H1 (cell line): ENCODE measurements at regions not wholly inside any gene's neighbourhood (a gene's known extent, or its start where the extent isn't known, plus 50 kb on each side); places are given as distances from the start of the nearest gene placed in this dataset.

Experiments used
- CTCF ChIA-PET: fragments of 300-600 bp; sonication (Branson Sonifier 250); formaldehyde crosslinking; loops from one replicate; lab custom pipeline; 2021; ENCODE audit not compliant: partially characterized antibody; lab: Charles Lee
- POLR2A ChIA-PET: fragments of 300-600 bp; sonication (Branson Sonifier 250); formaldehyde crosslinking; loops from one replicate; lab custom pipeline; 2021; ENCODE audit warnings: inconsistent platforms; ENCODE audit not compliant: partially characterized antibody; lab: Charles Lee
- DNase-seq, 2 experiments: peaks; one replicate each; pipeline versions ENCODE4 v3.0.0 to v3.0.0-alpha.2; 2010 to 2022; ENCODE audit warnings: low spot score in 2 of 2, low read depth in 1 of 2, mixed read lengths in 1 of 2
- FAIRE-seq: peaks from 2 replicates; lab custom pipeline; 2011; peaks lifted over from hg19 to GRCh38; lab: Jason Lieb, UNC
- H2AFZ ChIP-seq: 2 replicates; pipeline ENCODE4 v1.8.1; 2012; ENCODE audit warnings: low read length, inconsistent platforms
- H2AK5ac ChIP-seq: 2 replicates; pipeline ENCODE4 v1.6.1; 2013; ENCODE audit warnings: low read depth, low read length
- H2BK120ac ChIP-seq: replicated peaks from 2 replicates; pipeline ENCODE3; 2013; ENCODE audit warnings: low read depth, low read length, inconsistent platforms
- H2BK12ac ChIP-seq: 2 replicates; pipeline ENCODE4 v1.6.1; 2013; ENCODE audit warnings: low read depth, low read length
- H2BK15ac ChIP-seq: 2 replicates; pipeline ENCODE4 v1.6.1; 2013; ENCODE audit warnings: low read length
- H2BK20ac ChIP-seq: 2 replicates; pipeline ENCODE4 v1.6.1; 2013; ENCODE audit warnings: low read length
- H2BK5ac ChIP-seq: 2 replicates; pipeline ENCODE4 v1.6.1; 2013; ENCODE audit warnings: low read depth, low read length
- H3K14ac ChIP-seq: 2 replicates; pipeline ENCODE4 v1.6.1; 2013; ENCODE audit warnings: inconsistent platforms; ENCODE audit not compliant: insufficient read length
- H3K18ac ChIP-seq: 2 replicates; pipeline ENCODE4 v1.6.1; 2013; ENCODE audit warnings: low read length; ENCODE audit errors: extremely low read depth
- H3K23ac ChIP-seq: 2 replicates; pipeline ENCODE4 v1.6.1; 2013; ENCODE audit warnings: inconsistent platforms; ENCODE audit not compliant: insufficient read length
- H3K23me2 ChIP-seq: 2 replicates; pipeline ENCODE4 v1.6.1; 2013; ENCODE audit warnings: low read depth, low read length
- H3K27ac ChIP-seq: 2 replicates; pipeline ENCODE4 v1.6.1; 2011; ENCODE audit warnings: low read depth, low read length, inconsistent platforms
- H3K27me3 ChIP-seq, 4 experiments: replicated peaks in 1 of 4; 1 replicate in 1 of 4; 2 replicates in 3 of 4; pipeline versions ENCODE4 v1.6.1 to v1.8.1; 2011 to 2013; ENCODE audit warnings: low read length in 3 of 4, mild to moderate bottlenecking in 3 of 4, inconsistent platforms in 2 of 4, mixed read lengths in 2 of 4, moderate library complexity in 1 of 4; ENCODE audit not compliant: control insufficient read depth in 3 of 4, insufficient read depth in 3 of 4; ENCODE audit errors: extremely low read depth in 1 of 4
- H3K36me3 ChIP-seq, 4 experiments: 2 replicates each; pipeline versions ENCODE4 v1.6.1 to v1.8.1; 2011 to 2013; ENCODE audit warnings: mild to moderate bottlenecking in 4 of 4, low read length in 3 of 4, moderate library complexity in 2 of 4, control low read depth in 1 of 4, inconsistent platforms in 1 of 4; ENCODE audit not compliant: insufficient read depth in 4 of 4, control insufficient read depth in 2 of 4
- H3K4ac ChIP-seq: replicated peaks from 2 replicates; pipeline ENCODE3; 2013; ENCODE audit warnings: low read length, low read depth, mixed read lengths, inconsistent platforms; ENCODE audit not compliant: insufficient read length
- H3K4me1 ChIP-seq, 4 experiments: replicated peaks in 1 of 4; 1 replicate in 1 of 4; 2 replicates in 3 of 4; pipeline versions ENCODE4 v1.6.1 to v1.8.1; 2011 to 2013; ENCODE audit warnings: low read length in 3 of 4, inconsistent platforms in 2 of 4, mixed read lengths in 1 of 4; ENCODE audit not compliant: insufficient read depth in 4 of 4, control insufficient read depth in 3 of 4
- H3K4me2 ChIP-seq, 2 experiments: 2 replicates each; pipeline versions ENCODE4 v1.6.1 to v1.8.1; 2011 to 2013; ENCODE audit warnings: low read depth in 2 of 2, low read length in 2 of 2, control low read depth in 1 of 2, inconsistent platforms in 1 of 2, mild to moderate bottlenecking in 1 of 2; ENCODE audit not compliant: insufficient read depth in 1 of 2
- H3K4me3 ChIP-seq, 4 experiments: fragments of 200-600, 300-600 bp in 1 of 4; sonication (generic), shearing (Covaris generic), sonication (Bioruptor Twin) in 1 of 4; 2 replicates each; pipeline versions ENCODE4 v1.5.1 to v1.8.1; 2011 to 2016; ENCODE audit warnings: low read length in 4 of 4, low read depth in 3 of 4, control low read depth in 2 of 4, inconsistent platforms in 2 of 4, mild to moderate bottlenecking in 2 of 4, mixed read lengths in 1 of 4, moderate library complexity in 1 of 4; ENCODE audit not compliant: insufficient read depth in 2 of 4; ENCODE audit errors: extremely low read depth in 1 of 4
- H3K56ac ChIP-seq: replicated peaks from 2 replicates; pipeline ENCODE3; 2013; ENCODE audit warnings: low read depth, mild to moderate bottlenecking, mixed read lengths, low read length, inconsistent platforms; ENCODE audit not compliant: insufficient read length
- H3K79me1 ChIP-seq: 2 replicates; pipeline ENCODE4 v1.6.1; 2013; ENCODE audit warnings: low read depth, low read length, control low read depth
- H3K79me2 ChIP-seq, 2 experiments: 2 replicates each; pipeline versions ENCODE4 v1.6.1 to v1.8.1; 2012 to 2013; ENCODE audit warnings: low read length in 2 of 2, mild to moderate bottlenecking in 2 of 2, inconsistent platforms in 1 of 2; ENCODE audit not compliant: insufficient read depth in 2 of 2, control insufficient read depth in 1 of 2
- H3K9ac ChIP-seq, 4 experiments: replicated peaks in 1 of 4; 1 replicate in 1 of 4; 2 replicates in 3 of 4; pipeline versions ENCODE4 v1.6.1 to v1.8.1; 2011 to 2013; ENCODE audit warnings: low read depth in 3 of 4, low read length in 3 of 4, control low read depth in 2 of 4, mild to moderate bottlenecking in 2 of 4, moderate library complexity in 2 of 4, inconsistent platforms in 1 of 4; ENCODE audit errors: extremely low read depth in 1 of 4
- H3K9me3 ChIP-seq, 2 experiments: 2 replicates each; pipeline versions ENCODE4 v1.6.1 to v1.8.1; 2012 to 2013; ENCODE audit warnings: mild to moderate bottlenecking in 2 of 2, moderate library complexity in 2 of 2, control low read depth in 1 of 2, inconsistent platforms in 1 of 2, low read depth in 1 of 2, low read length in 1 of 2, mixed read lengths in 1 of 2; ENCODE audit not compliant: insufficient read depth in 2 of 2
- H4K20me1 ChIP-seq, 2 experiments: replicated peaks in 1 of 2; 2 replicates each; pipeline versions ENCODE3 to v1.8.1; 2011 to 2013; ENCODE audit warnings: inconsistent platforms in 2 of 2, low read length in 2 of 2, mild to moderate bottlenecking in 1 of 2; ENCODE audit not compliant: insufficient read depth in 2 of 2, control insufficient read depth in 1 of 2
- H4K5ac ChIP-seq: 2 replicates; pipeline ENCODE4 v1.6.1; 2013; ENCODE audit warnings: low read length, low read depth, mixed read lengths, inconsistent platforms; ENCODE audit not compliant: insufficient read length
- H4K8ac ChIP-seq: 2 replicates; pipeline ENCODE4 v1.8.0; 2013; ENCODE audit warnings: mild to moderate bottlenecking, moderate library complexity, low read length, inconsistent platforms; ENCODE audit not compliant: insufficient read depth; ENCODE audit errors: extremely low read depth
- H4K91ac ChIP-seq: replicated peaks from 2 replicates; pipeline ENCODE3; 2013; ENCODE audit warnings: low read length, mixed read lengths, inconsistent platforms; ENCODE audit not compliant: insufficient read length
- BRCA1 ChIP-seq: IDR thresholded peaks from 2 replicates; pipeline ENCODE4 v1.6.1; 2012; ENCODE audit warnings: low read depth, low read length, improper control_type of control experiment
- CBX8 ChIP-seq: fragments of 300-800, 300-1000 bp; sonication (generic); IDR thresholded peaks from 2 replicates; pipeline ENCODE4 v1.7.1; 2016; ENCODE audit warnings: low read depth, low read length, borderline replicate concordance
- CHD1 ChIP-seq: IDR thresholded peaks from 2 replicates; pipeline ENCODE4 v1.6.1; 2012; ENCODE audit warnings: low read depth, low read length, improper control_type of control experiment
- EGR1 ChIP-seq: IDR thresholded peaks from 2 replicates; pipeline ENCODE4 v1.6.1; 2011; ENCODE audit warnings: low read depth, low read length, borderline replicate concordance
- EZH2 ChIP-seq: fragments of 200-600 bp; sonication (generic); IDR thresholded peaks from 2 replicates; pipeline ENCODE4 v1.7.1; 2012; ENCODE audit warnings: low read depth, mild to moderate bottlenecking, moderate library complexity, low read length, inconsistent platforms; ENCODE audit not compliant: severe bottlenecking
- HDAC6 ChIP-seq: IDR thresholded peaks from one replicate; pipeline ENCODE4 v1.7.1; 2012; ENCODE audit warnings: low read depth, mild to moderate bottlenecking, inconsistent platforms, low read length, moderate library complexity
- JUND ChIP-seq: IDR thresholded peaks from 2 replicates; pipeline ENCODE4 v1.6.1; 2011; ENCODE audit warnings: mild to moderate bottlenecking, improper control_type of control experiment, low read length
- RXRA ChIP-seq: IDR thresholded peaks from 2 replicates; pipeline ENCODE4 v1.6.1; 2011; ENCODE audit warnings: low read depth, mild to moderate bottlenecking, low read length, moderate library complexity; ENCODE audit not compliant: insufficient read depth
- SRF ChIP-seq: IDR thresholded peaks from 2 replicates; pipeline ENCODE4 v1.6.1; 2011; ENCODE audit warnings: mild to moderate bottlenecking, low read depth, low read length, moderate library complexity
- TCF12 ChIP-seq: IDR thresholded peaks from 2 replicates; pipeline ENCODE4 v1.6.1; 2011; ENCODE audit warnings: low read depth, mild to moderate bottlenecking, low read length
- WGBS, 2 experiments: shearing (Covaris generic) in 1 of 2; methylation state at CpG; one replicate each; pipeline versions ENCODE4 v1.1.6 to v1.1.7; 2013 to 2015; ENCODE audit warnings: low lambda C conversion rate in 2 of 2, mixed read lengths in 2 of 2, inconsistent platforms in 1 of 2, low coverage in 1 of 2, missing lambda C conversion rate in 1 of 2; ENCODE audit not compliant: insufficient replicate concordance in 2 of 2, insufficient coverage in 1 of 2, insufficient read length in 1 of 2; ENCODE audit errors: extremely low coverage in 1 of 2, missing lambda C conversion rate in 1 of 2; 5-methylcytosine and 5-hydroxymethylcytosine counted together

DNA sequence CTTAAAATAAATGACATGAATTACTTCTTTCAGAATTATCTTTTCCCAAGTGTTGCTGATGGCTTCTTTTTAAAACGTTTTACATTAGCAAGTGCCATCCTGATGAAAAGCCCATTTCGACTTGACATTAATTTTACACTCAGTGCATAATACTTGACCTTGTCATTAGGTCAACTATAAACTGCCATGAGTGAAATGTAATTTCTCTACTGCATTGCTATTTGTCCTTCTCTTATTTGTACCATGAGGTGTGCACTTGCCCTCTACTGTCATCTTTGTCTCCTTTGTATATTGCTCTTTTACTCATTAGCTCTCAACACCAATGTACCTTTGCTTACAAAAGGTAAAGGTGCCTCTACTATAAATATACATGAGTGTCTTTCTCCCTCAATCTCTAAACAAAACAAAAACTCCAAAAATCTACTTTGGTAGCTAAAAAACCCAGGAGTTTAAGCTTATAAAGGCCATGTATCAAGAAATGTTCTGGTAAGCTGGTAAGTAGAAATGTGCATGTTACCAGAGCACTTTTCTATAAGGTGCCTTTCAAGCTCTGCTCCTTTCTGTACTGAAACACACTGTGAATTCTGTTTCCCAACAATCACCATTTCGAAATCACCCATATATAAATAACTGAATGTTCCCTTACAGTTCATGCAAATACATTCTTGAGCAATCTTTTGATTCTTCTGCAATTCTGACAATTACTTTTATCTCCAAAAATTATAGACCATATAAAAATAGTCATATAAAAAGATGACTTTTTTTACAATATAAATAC lies 351.4 kb downstream of the SLITRK5 start:
- Histone ChIP-seq H3K36me3 (no peaks in the 10 kb centered on the region; a peak in 1 of 8 replicates), H3K4me2 (no peak overlapping the region), H4K8ac (no peak overlapping the region), H3K27me3 (no peaks in the 10 kb centered on the region), H3K23ac (no peak overlapping the region), H2AK5ac (no peak overlapping the region), H2BK120ac (no peak overlapping the region), H3K14ac (no peak overlapping the region), H3K79me1 (no peaks in the 10 kb centered on the region), H4K91ac (no peak overlapping the region), H3K9ac (no peak overlapping the region), H3K56ac (no peak overlapping the region), H4K20me1 (no peaks in the 10 kb centered on the region), H3K79me2 (no peaks in the 10 kb centered on the region), H3K27ac (no peak overlapping the region), H2BK5ac (no peak overlapping the region), H3K4me1 (no peaks in the 10 kb centered on the region), H2AFZ (no peak overlapping the region), H3K18ac (no peak overlapping the region), H3K23me2 (no peaks in the 10 kb centered on the region), H2BK12ac (no peak overlapping the region), H3K4me3 (no peak overlapping the region), H2BK15ac (no peak overlapping the region), H4K5ac (no peak overlapping the region), H3K4ac (no peak overlapping the region), H2BK20ac (no peak overlapping the region), H3K9me3 (peaks cover 0 to 2% of the 10 kb centered on the region in 2 experiments; a peak in 1 of 4 replicates)
- TF ChIP-seq CBX8, result no peak
- TF ChIP-seq SRF, result no peak
- no peak for TF ChIP-seq EGR1
- no peak for TF ChIP-seq JUND
- TF ChIP-seq RXRA, result no peak
- no peak for TF ChIP-seq TCF12
- no peak for TF ChIP-seq BRCA1
- TF ChIP-seq CHD1, result no peak
- no peak for TF ChIP-seq HDAC6
- TF ChIP-seq EZH2, result no peak
- CTCF ChIA-PET, result interaction anchor here (1.5 kb wide), 1 partner anchor 150 kb away, joined by 5 read pairs; no protein-coding TSS in a partner anchor
- FAIRE-seq (no peak), DNase-seq (no peak)
- POLR2A ChIA-PET, result no interaction called here
- WGBS, 2 experiments, result 100% methylated on average over 3 of the region's 3 CpGs; no CpG with 5 or more reads in 1 of the 2 experiments
